Tibial artery (tissue), 4 donors: ENCODE measurements at regions not wholly inside any gene's neighbourhood (a gene's known extent, or its start where the extent isn't known, plus 50 kb on each side); places are given as distances from the start of the nearest gene placed in this dataset.

Experiments used
- DNase-seq, 2 donors: peaks; one replicate each; pipeline ENCODE4 v3.0.0-alpha.2; 2019
- H3K27ac ChIP-seq, 2 donors: fragments of 200-600 bp; sonication (generic) in 1 of 2; 1 replicate in 1 of 2; 2 replicates in 1 of 2; pipeline ENCODE4 v1.5.1; 2018 to 2019; ENCODE audit warnings: mild to moderate bottlenecking in 1 of 2
- H3K27me3 ChIP-seq, 2 donors: fragments of 200-600 bp; sonication (generic) in 1 of 2; one replicate each; pipeline versions ENCODE4 v1.5.1 to v1.6.0; 2016 to 2019
- H3K36me3 ChIP-seq, 3 donors: fragments of 200-600 bp; sonication (generic) in 2 of 3; one replicate each; pipeline ENCODE4 v1.5.1; 2016 to 2019; ENCODE audit warnings: mild to moderate bottlenecking in 2 of 3
- H3K4me1 ChIP-seq, 4 donors: fragments of 200-600 bp; sonication (generic) in 2 of 4; 1 replicate in 3 of 4; 2 replicates in 1 of 4; pipeline ENCODE4 v1.5.1; 2016 to 2019
- H3K4me3 ChIP-seq, 2 donors: fragments of 200-600 bp; sonication (generic) in 1 of 2; 1 replicate in 1 of 2; 2 replicates in 1 of 2; pipeline ENCODE4 v1.5.1; 2018 to 2019; ENCODE audit warnings: mild to moderate bottlenecking in 2 of 2
- H3K9me3 ChIP-seq, 3 donors: fragments of 200-600 bp; sonication (generic) in 1 of 3; one replicate each; pipeline ENCODE4 v1.5.1; 2016 to 2019
- intact Hi-C: fragments of 100-400 bp; cut with DNase I; formaldehyde crosslinking; loops from one replicate; pipeline ENCODE4 v1.15.0; 2023; ENCODE audit warnings: low total_unique reads
- TF ChIP-seq, protein P1 (sequence below), 2 experiments: fragments of 200-600 bp in 1 of 2; fragments of 450-650 bp in 1 of 2; IDR thresholded peaks; one replicate each; pipeline ENCODE4 v1.5.1; 2017 to 2019; ENCODE audit warnings: antibody characterized with exemption in 2 of 2, mild to moderate bottlenecking in 1 of 2, moderate library complexity in 1 of 2

DNA sequence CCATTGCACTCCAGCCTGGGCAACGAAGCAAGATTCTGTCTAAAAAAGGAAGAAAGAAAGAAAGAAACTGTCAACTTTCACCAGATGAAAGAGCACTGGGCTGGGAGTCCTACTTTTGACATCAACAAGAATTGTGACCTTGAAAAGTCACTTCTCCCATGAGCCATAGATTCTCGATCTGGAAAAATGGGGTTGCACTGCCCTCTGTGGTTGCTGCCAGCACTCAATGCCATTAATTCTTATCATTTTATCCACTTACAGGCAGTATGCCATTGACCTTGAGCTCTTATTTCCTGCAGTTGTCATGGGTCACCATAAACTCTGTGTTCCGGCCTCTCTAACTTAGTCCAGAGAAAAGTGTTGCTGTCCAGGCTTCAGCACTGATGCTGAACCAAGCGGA lies 137.2 kb downstream of the NOC3L start:
- Histone ChIP-seq H3K9me3 (no peaks in the 10 kb centered on the region), H3K4me3 (no peak overlapping the region), H3K4me1 (peaks cover 0 to 41% (median 7%) of the 10 kb centered on the region in 4 donors), H3K27me3 (no peaks in the 10 kb centered on the region), H3K27ac (peak overlapping the region; percentile 19 to 53), H3K36me3 (peaks cover 0 to 7% (median 6%) of the 10 kb centered on the region in 3 donors)
- TF ChIP-seq, protein P1, sequence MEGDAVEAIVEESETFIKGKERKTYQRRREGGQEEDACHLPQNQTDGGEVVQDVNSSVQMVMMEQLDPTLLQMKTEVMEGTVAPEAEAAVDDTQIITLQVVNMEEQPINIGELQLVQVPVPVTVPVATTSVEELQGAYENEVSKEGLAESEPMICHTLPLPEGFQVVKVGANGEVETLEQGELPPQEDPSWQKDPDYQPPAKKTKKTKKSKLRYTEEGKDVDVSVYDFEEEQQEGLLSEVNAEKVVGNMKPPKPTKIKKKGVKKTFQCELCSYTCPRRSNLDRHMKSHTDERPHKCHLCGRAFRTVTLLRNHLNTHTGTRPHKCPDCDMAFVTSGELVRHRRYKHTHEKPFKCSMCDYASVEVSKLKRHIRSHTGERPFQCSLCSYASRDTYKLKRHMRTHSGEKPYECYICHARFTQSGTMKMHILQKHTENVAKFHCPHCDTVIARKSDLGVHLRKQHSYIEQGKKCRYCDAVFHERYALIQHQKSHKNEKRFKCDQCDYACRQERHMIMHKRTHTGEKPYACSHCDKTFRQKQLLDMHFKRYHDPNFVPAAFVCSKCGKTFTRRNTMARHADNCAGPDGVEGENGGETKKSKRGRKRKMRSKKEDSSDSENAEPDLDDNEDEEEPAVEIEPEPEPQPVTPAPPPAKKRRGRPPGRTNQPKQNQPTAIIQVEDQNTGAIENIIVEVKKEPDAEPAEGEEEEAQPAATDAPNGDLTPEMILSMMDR (IDR thresholded peaks at IDR 0.05), result peak; percentile 24 to 29
- no peak for DNase-seq
- intact Hi-C loops, result no loop called here

DNA sequence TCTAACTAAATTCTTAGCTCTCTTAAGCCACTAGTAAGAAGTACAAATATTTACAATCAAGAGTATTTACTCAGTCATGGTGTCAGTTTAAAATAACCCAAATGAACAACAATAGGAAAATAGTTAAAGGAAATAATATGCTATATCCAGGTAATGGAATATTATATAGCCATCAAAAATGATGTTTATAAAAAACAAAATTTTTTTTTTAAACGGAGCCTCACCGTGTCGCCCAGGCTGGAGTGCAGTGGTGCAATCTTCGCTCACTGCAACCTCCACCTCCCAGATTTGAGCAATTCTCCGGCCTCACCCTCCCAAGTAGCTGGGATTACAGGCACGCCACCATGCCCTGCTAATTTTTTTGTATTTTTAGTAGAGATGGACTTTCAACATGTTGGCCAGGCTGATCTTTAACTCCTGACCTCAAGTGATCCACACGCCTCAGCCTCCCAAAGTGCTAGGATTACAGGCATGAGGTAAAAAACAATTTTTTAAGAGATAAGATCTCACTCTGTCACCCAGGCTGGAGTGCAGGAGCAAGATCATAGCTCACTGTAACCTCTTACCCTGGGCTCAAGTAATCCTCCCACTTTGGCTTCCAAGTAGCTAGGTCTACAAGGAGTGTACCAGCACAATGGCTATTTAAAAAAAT lies 132.5 kb downstream of the NOC3L start:
- DNase-seq, result no peak
- H3K4me1 ChIP-seq, result peaks cover 0 to 17% (median 5%) of the 10 kb centered on the region in 4 donors
- TF ChIP-seq, protein P1 (IDR thresholded peaks at IDR 0.05), result no peak
- peaks cover 0 to 7% (median 6%) of the 10 kb centered on the region in 3 donors for H3K36me3 ChIP-seq
- intact Hi-C loops, result no loop called here
- no peak overlapping the region for H3K4me3 ChIP-seq
- H3K27me3 ChIP-seq, result no peaks in the 10 kb centered on the region
- H3K9me3 ChIP-seq, result no peaks in the 10 kb centered on the region
- no peak overlapping the region for H3K27ac ChIP-seq

DNA sequence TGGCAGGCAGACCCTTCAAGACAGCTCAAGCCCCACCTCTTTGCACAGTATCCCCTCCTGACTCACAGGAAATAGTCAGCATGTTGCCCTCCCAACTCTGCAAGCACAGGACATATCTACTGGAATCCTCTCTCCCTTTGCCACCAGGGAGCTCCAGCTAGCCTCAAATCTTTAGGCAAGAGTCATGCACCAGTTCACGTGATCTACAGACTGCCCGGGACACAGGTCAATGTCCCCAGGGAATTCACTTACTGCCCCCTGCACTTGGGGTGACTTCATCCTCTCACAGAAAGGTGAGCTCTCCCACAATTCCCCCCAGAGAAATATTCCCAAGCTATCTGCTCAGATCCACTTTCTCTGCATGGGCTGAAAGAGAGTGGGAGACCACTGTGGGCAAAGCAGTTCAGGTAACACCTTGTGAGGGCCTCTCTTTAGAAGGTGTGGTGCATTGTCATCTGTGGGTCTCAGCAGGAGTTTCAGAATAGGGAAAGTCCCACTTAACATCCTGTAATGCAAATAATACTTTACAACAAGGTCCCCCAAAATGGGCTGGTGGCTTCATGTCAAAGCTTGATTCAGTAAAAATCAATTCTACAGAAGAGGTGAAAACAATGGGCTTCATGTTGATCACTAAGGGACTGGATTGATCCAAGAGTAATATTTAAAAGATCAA lies 129.9 kb downstream of the NOC3L start:
- intact Hi-C loops, result no loop called here

DNA sequence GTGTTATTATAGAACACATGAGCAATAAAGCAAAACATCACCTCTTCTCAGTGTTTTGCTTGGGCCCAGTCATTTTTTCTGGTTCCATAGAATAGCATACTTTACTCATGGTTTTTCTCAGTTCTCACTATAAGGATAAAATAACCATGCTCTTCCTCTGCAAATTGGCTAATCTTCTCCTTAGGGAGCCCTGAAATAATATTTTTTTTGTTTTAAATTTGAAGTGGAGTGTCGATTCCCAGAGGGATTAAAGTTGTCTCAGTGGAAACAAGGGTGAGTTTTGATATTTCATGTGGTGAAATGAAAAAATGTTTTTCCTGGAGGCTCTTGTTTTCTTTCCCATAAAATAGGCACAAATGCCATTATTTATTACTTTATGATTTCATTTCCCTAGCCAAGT lies 127.3 kb downstream of the NOC3L start:
- H3K9me3 ChIP-seq, result no peaks in the 10 kb centered on the region
- intact Hi-C loops, result no loop called here
- peaks cover 0 to 21% (median 2%) of the 10 kb centered on the region in 4 donors for H3K4me1 ChIP-seq
- H3K36me3 ChIP-seq, result peaks cover 0 to 12% (median 0%) of the 10 kb centered on the region in 3 donors
- no peak overlapping the region for H3K4me3 ChIP-seq
- no peak for DNase-seq
- TF ChIP-seq, protein P1 (IDR thresholded peaks at IDR 0.05), result no peak
- no peaks in the 10 kb centered on the region for H3K27me3 ChIP-seq
- H3K27ac ChIP-seq, result peak overlapping the region in 1 of 2 donors; percentile 3

More for the DNA sequence above, 129.9 kb downstream of the NOC3L start:
- H3K27ac ChIP-seq, result no peak overlapping the region
- no peak overlapping the region for H3K4me3 ChIP-seq
- DNase-seq, result no peak
- H3K9me3 ChIP-seq, result no peaks in the 10 kb centered on the region
- TF ChIP-seq, protein P1 (IDR thresholded peaks at IDR 0.05), result no peak
- no peaks in the 10 kb centered on the region for H3K27me3 ChIP-seq
- H3K4me1 ChIP-seq, result peaks cover 0 to 19% (median 2%) of the 10 kb centered on the region in 4 donors
- H3K36me3 ChIP-seq, result peaks cover 6 to 8% (median 7%) of the 10 kb centered on the region in 3 donors

DNA sequence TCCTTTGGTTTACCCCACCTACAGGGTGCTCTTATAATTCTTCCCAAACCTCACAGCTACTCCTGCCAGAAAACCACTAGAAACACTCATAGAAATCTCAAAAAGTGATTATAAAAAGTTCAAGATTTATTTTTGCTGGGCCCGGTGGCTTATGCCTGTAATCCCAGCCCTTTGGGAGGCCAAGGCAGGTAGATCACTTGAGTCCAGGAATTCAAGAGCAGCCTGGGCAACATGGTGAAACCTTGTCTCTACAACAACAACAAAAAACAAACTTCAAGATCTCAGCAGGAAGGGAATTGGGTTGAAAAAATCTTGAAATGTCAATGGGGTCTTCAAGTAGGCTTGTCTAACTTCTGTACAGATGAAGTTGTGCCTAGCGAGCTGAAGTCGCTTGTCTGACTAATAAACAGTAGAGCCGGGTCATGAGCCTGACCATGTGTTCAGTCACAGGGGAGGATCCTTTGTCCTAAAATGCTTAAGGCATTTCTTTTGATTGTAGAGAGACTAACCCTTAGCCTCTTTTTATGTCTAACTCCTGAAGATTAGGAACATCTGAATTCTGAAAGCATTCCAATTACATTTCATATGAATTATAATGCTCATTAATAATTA lies 124.6 kb downstream of the NOC3L start:
- Histone ChIP-seq H3K36me3 (peaks cover 0 to 12% (median 0%) of the 10 kb centered on the region in 3 donors), H3K27ac (no peak overlapping the region), H3K27me3 (no peaks in the 10 kb centered on the region), H3K9me3 (no peaks in the 10 kb centered on the region), H3K4me3 (no peak overlapping the region), H3K4me1 (peaks cover 0 to 30% (median 2%) of the 10 kb centered on the region in 4 donors)
- DNase-seq, result no peak
- intact Hi-C loops, result no loop called here
- TF ChIP-seq, protein P1 (IDR thresholded peaks at IDR 0.05), result no peak
